Activated CD8-positive, alpha-beta T cell treated with anti-CD3 and anti-CD28 coated beads for 36 hours (primary cell): ENCODE measurements at regions not wholly inside any gene's neighbourhood (a gene's known extent, or its start where the extent isn't known, plus 50 kb on each side); places are given as distances from the start of the nearest gene placed in this dataset.
"Not testable (repeated sequence)": the region's sequence is repeated elsewhere in the genome, so short reads cannot be mapped to it uniquely, and the experiment has no call there.

ENCODE experiments used
- ATAC-seq: fragments of 200-7000 bp; cut with Tn5 transposase; one replicate; pipeline ENCODE4 v1.10.0; 2021; ENCODE audit warnings: mild to moderate bottlenecking, moderate library complexity
- CTCF ChIA-PET: fragments of 350-600 bp; sonication (Branson Sonifier 250); formaldehyde crosslinking; loops from one replicate; lab custom pipeline; 2021; ENCODE audit warnings: antibody characterized with exemption; lab: Charles Lee
- POLR2A ChIA-PET: fragments of 350-600 bp; sonication (Branson Sonifier 250); formaldehyde crosslinking; loops from one replicate; lab custom pipeline; 2021; ENCODE audit warnings: antibody characterized with exemption; lab: Charles Lee
- DNase-seq: peaks from one replicate; pipeline ENCODE4 v3.0.0-alpha.2; 2020
- H3K27ac Mint-ChIP-seq: one replicate; pipeline ENCODE4 v1.8.0; 2021; ENCODE audit warnings: mild to moderate bottlenecking, mixed read lengths
- H3K27me3 Mint-ChIP-seq: one replicate; pipeline ENCODE4 v1.8.0; 2021; ENCODE audit warnings: mixed read lengths
- H3K36me3 Mint-ChIP-seq: one replicate; pipeline ENCODE4 v1.8.0; 2021; ENCODE audit warnings: low read depth, mixed read lengths
- H3K4me1 Mint-ChIP-seq: one replicate; pipeline ENCODE4 v1.8.0; 2021; ENCODE audit warnings: low read depth, mixed read lengths
- H3K4me3 Mint-ChIP-seq: one replicate; pipeline ENCODE4 v1.8.0; 2021; ENCODE audit warnings: mild to moderate bottlenecking, moderate library complexity, mixed read lengths
- H3K9me3 Mint-ChIP-seq: one replicate; pipeline ENCODE4 v1.8.0; 2021; ENCODE audit warnings: mixed read lengths
- CTCF ChIP-seq: fragments of 200-600 bp; IDR thresholded peaks from one replicate; pipeline ENCODE4 v1.8.0; 2022; ENCODE audit warnings: antibody characterized with exemption, mild to moderate bottlenecking
- intact Hi-C: fragments of 100-400 bp; cut with micrococcal nuclease; formaldehyde crosslinking; loops from one replicate; pipeline ENCODE4 v1.10.0; 2022

DNA sequence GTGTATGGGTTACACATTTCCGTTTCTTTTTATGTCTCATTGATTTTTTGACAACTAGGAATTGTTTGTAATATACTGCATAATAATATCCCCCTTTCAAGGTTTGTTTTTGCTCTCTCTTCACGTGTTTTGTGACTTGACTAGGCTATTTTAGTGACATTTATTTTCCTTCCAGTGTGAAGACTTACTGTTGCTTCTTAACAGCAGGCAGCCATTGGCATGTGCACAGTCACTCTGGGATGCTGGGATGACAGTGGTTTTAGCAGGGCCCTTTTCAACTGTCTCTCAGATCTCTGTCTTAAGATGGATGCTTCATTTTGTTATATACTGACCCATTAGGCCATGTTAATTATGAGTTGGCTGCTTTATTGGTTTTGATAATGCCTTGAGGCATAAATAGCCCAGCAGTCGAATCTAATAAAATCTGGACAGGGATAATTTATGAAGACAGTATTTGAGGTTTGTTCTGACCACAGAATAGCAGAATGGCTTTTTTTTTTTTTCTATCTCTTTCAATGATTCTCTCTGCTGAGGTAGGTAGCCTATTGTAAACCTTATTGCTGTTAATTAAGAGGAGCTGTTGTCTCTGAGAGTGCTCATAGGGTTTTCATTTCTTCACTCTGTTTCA is 536.0 kb downstream of the GABRG2 start:
- POLR2A ChIA-PET, result no interaction called here
- no peak for ATAC-seq
- no peaks in the 10 kb centered on the region for H3K27me3 Mint-ChIP-seq
- no peak for TF ChIP-seq CTCF
- CTCF ChIA-PET, result no interaction called here
- no peaks in the 10 kb centered on the region for H3K4me1 Mint-ChIP-seq
- no peak overlapping the region for H3K27ac Mint-ChIP-seq
- no peak overlapping the region for H3K4me3 Mint-ChIP-seq
- no peaks in the 10 kb centered on the region for H3K36me3 Mint-ChIP-seq
- intact Hi-C loops, result no loop called here
- DNase-seq, result no peak
- H3K9me3 Mint-ChIP-seq, result peaks cover 4% of the 10 kb centered on the region

DNA sequence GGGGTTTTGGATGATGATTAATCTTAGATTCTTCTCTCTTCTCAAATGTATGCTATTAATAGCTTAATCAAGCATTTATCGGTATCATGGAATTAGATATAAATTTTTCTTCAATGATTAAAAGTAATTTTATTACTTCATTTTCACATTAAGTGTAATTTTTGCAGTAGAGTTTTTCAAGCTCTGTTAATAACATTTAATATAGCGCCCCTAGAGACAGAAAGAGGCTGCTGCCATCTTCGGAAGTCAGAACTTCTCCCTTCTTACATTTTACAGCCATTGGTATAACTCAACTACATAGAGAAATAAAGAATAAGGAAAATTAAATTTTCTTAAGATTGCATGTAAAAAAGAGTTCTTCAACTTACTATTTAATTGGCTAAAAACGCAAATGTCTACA is 540.3 kb downstream of the GABRG2 start:
- no peak overlapping the region for H3K27ac Mint-ChIP-seq
- H3K36me3 Mint-ChIP-seq, result no peaks in the 10 kb centered on the region
- H3K9me3 Mint-ChIP-seq, result peaks cover 3% of the 10 kb centered on the region
- no peaks in the 10 kb centered on the region for H3K4me1 Mint-ChIP-seq
- no peaks in the 10 kb centered on the region for H3K27me3 Mint-ChIP-seq
- ChIA-PET POLR2A (no interaction called here), CTCF (no interaction called here)
- no peak for TF ChIP-seq CTCF
- ATAC-seq, result no peak
- DNase-seq, result no peak
- intact Hi-C loops, result no loop called here
- H3K4me3 Mint-ChIP-seq, result no peak overlapping the region

DNA sequence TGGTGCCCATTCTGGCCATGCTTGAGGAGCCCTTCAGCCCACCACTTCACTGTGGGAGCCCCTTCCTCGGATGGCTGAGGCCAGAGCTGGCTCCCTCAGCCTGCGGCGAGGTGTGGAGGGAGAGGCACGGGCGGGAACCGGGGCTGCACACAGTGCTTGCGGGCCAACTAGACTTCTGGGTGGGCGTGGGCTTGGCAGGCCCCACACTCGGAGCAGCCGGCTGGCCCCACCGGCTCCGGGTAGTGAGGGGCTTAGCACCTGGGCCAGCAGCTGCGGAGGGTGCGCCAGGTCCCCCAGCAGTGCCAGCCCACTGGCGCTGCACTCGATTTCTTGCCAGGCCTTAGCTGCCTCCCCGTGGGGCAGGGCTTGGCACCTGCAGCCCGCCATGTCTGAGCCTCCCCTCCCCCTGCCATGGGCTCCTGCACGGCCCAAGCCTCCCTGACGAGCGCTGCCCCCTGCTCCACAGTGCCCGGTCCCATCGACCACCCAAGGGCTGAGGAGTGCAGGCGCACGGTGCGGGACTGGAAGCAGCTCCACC is 554.2 kb downstream of the GABRG2 start:
- peaks cover 12% of the 10 kb centered on the region for H3K9me3 Mint-ChIP-seq
- intact Hi-C loops, DNase-seq, H3K4me1 Mint-ChIP-seq, H3K27me3 Mint-ChIP-seq, CTCF ChIA-PET, ATAC-seq, H3K4me3 Mint-ChIP-seq, H3K36me3 Mint-ChIP-seq, H3K27ac Mint-ChIP-seq: not testable (repeated sequence)
- POLR2A ChIA-PET, result interaction anchor here (0.6 kb wide), 1 partner anchor 86 kb away, joined by 3 read pairs; no protein-coding TSS in a partner anchor

DNA sequence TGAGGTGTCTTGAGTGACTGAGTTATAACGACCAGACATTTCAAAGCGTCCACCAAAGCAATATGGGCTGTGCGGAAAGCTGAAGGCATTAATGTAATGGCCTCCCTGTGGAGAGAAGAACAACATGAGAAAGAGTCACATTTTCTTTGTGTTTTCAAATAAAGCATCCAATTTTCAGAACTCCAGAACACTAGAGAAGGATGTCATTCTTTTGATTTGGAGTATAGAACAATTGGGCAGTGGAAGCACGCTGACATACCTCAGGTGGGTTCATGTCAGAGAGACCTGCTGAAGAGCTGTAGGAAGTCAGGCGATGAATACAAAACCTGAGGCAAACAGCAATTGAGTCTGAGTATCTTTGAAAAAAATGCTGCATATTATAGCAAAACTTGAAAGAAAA is 556.5 kb downstream of the GABRG2 start:
- POLR2A ChIA-PET, result no interaction called here
- Mint-ChIP-seq H3K4me3 (no peak overlapping the region), H3K27ac (no peak overlapping the region), H3K4me1 (no peaks in the 10 kb centered on the region), H3K9me3 (peaks cover 20% of the 10 kb centered on the region), H3K27me3 (no peaks in the 10 kb centered on the region), H3K36me3 (no peaks in the 10 kb centered on the region)
- DNase-seq, result no peak
- CTCF ChIA-PET, result interaction anchor here (0.7 kb wide), 1 partner anchor 26 kb away, joined by 3 read pairs; no protein-coding TSS in a partner anchor
- no peak for TF ChIP-seq CTCF
- intact Hi-C loops, result no loop called here
- ATAC-seq, result no peak

DNA sequence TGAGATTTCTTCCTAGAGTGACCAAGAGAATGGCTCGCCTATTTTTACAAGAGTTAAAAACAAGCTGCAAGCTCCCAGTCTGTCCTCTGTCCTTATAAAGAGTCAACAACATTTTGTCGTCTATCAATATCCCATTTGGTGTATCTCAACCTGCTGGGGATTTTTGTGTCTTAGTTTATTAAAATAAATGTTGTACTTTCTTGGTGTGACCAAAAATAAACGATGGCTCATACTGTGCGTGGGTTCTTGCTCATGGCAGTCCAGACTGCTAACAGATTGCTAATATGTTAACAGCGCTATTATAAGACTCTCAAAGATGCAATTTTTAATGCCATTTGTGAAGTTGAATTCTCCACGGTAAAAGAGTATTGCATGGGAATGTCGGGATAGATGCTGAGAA is 569.9 kb downstream of the GABRG2 start:
- H3K36me3 Mint-ChIP-seq, result no peaks in the 10 kb centered on the region
- H3K4me1 Mint-ChIP-seq, result no peaks in the 10 kb centered on the region
- ChIA-PET POLR2A (no interaction called here), CTCF (no interaction called here)
- intact Hi-C loops, result no loop called here
- H3K4me3 Mint-ChIP-seq, result no peak overlapping the region
- no peak for DNase-seq
- no peaks in the 10 kb centered on the region for H3K27me3 Mint-ChIP-seq
- peaks cover 36% of the 10 kb centered on the region for H3K9me3 Mint-ChIP-seq
- TF ChIP-seq CTCF, result no peak
- H3K27ac Mint-ChIP-seq, result no peak overlapping the region
- no peak for ATAC-seq
